ENCODE measurements at regions not wholly inside any gene's neighbourhood (a gene's known extent, or its start where the extent isn't known, plus 50 kb on each side); places are given as distances from the start of the nearest gene placed in this dataset.

DNA sequence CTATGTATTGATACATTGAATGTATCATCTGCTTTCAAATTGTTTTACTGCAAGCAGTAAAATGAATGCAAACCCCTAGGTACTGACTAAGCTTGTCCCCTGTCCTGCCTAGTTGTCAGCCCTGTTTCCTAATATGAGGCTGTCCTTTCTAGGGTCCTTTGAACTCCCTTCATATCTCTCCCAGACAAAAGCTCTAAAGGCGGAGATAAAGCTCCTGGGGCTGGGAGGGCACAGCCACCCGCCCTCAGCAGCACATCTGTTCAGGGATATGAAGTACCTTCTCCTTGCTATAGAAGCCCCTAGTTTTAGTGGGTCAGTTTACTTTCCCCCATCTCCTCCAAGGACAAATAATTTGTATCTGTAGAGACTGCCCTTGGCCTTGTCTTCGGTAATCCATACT, 93.1 kb upstream of the ETS2 start:
- H3K27me3 Mint-ChIP-seq = peaks cover 18% of the 10 kb centered on the region
- no peaks in the 10 kb centered on the region for H3K4me1 Mint-ChIP-seq
- CTCF ChIA-PET = no interaction called here
- no peak overlapping the region for H3K27ac Mint-ChIP-seq
- ATAC-seq (no peak), DNase-seq (no peak)
- no peak overlapping the region for H3K4me3 Mint-ChIP-seq
- H3K36me3 Mint-ChIP-seq = no peaks in the 10 kb centered on the region
- no peaks in the 10 kb centered on the region for H3K9me3 Mint-ChIP-seq (ENCODE audit: low read depth)

GRCh38 chr21:38714039-38714817, 91.5 kb upstream of the ETS2 start:
- H3K4me3 Mint-ChIP-seq = no peak overlapping the region
- no peak for DNase-seq
- no peak for ATAC-seq
- no peak overlapping the region for H3K27ac Mint-ChIP-seq
- peaks cover 18% of the 10 kb centered on the region for H3K27me3 Mint-ChIP-seq
- CTCF ChIA-PET = no interaction called here
- no peaks in the 10 kb centered on the region for H3K4me1 Mint-ChIP-seq
- H3K36me3 Mint-ChIP-seq = no peaks in the 10 kb centered on the region
- no peaks in the 10 kb centered on the region for H3K9me3 Mint-ChIP-seq (ENCODE audit: low read depth)

GRCh38 chr21:38714999-38715398, 90.7 kb upstream of the ETS2 start:
- DNase-seq (no peak), ATAC-seq (no peak)
- no peak overlapping the region for H3K27ac Mint-ChIP-seq
- no peaks in the 10 kb centered on the region for H3K4me1 Mint-ChIP-seq
- H3K9me3 Mint-ChIP-seq (ENCODE audit: low read depth) = no peaks in the 10 kb centered on the region
- peaks cover 18% of the 10 kb centered on the region for H3K27me3 Mint-ChIP-seq
- H3K4me3 Mint-ChIP-seq = no peak overlapping the region
- CTCF ChIA-PET = no interaction called here
- H3K36me3 Mint-ChIP-seq = no peaks in the 10 kb centered on the region

DNA sequence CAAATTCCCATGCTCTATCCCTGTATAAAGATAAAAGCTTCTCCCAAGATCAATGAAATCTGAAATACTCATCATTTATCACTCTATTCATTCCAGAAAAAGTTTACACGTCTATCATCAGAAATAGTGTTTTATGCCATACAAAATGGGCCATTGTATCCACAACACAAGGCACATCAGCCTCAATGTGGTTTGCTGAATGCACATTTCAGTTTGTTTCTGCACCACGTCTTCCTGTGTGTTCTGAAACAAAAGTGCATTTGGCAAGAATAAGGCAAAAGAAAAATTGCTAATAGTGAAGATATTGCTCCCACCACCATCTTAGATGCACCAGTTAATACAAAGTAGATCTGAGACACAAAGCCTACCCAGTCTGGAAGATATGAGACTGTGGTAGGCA, 89.6 kb upstream of the ETS2 start:
- Mint-ChIP-seq H3K27ac (no peak overlapping the region), H3K4me3 (no peak overlapping the region), H3K4me1 (no peaks in the 10 kb centered on the region), H3K9me3 (ENCODE audit: low read depth) (no peaks in the 10 kb centered on the region), H3K36me3 (no peaks in the 10 kb centered on the region), H3K27me3 (peaks cover 18% of the 10 kb centered on the region)
- CTCF ChIA-PET = no interaction called here
- DNase-seq (no peak), ATAC-seq (no peak)

- Mint-ChIP-seq H3K4me3 (no peak overlapping the region), H3K9me3 (ENCODE audit: low read depth) (no peaks in the 10 kb centered on the region), H3K4me1 (no peaks in the 10 kb centered on the region), H3K27ac (no peak overlapping the region), H3K36me3 (no peaks in the 10 kb centered on the region), H3K27me3 (peaks cover 15% of the 10 kb centered on the region)
- DNase-seq (no peak), ATAC-seq (no peak)
- CTCF ChIA-PET = no interaction called here
These were observed 88.8 kb upstream of the ETS2 start for GRCh38 chr21:38716942-38717341.

DNA sequence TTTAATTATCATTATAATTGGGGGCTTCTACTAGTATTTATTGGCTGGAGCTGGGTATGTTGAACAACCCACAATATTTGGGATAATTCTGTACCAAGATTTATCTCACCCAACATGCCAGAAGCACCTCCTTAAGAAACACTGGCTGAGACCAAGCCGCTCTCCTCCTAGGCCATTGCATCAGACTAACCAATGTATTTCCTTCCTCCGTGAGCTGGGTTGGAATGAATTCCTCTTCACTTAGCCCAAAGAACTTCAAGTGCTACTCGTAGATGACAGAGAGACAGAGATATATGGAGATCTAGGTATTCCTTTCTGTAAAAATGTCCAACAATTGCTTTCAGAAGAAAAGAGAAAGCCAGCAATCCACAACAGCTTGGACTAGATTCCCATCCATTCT, 87.2 kb upstream of the ETS2 start:
- peaks cover 7% of the 10 kb centered on the region for H3K27me3 Mint-ChIP-seq
- H3K4me3 Mint-ChIP-seq = no peak overlapping the region
- no peak overlapping the region for H3K27ac Mint-ChIP-seq
- no peak for DNase-seq
- H3K4me1 Mint-ChIP-seq = no peaks in the 10 kb centered on the region
- CTCF ChIA-PET = no interaction called here
- H3K9me3 Mint-ChIP-seq (ENCODE audit: low read depth) = no peaks in the 10 kb centered on the region
- no peaks in the 10 kb centered on the region for H3K36me3 Mint-ChIP-seq
- no peak for ATAC-seq

DNA sequence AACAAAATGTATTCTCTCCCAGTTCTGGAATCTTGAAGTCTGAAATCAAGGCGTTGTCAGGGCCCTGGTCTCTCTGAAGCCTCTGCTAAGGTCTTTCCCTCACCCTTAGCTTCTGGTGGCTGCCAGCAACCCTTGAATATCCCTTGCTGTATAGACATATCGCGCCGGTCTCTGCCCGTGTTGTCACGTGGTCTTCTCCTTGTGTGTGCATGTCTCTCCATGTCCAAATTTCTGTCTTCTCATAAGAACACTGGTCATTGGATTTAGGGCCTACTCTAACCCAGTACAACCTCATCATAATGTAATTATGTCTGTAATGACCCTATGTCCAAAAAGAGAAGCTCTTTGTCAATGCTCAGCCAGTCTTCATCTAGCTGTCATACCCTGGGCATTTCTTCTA, 85.7 kb upstream of the ETS2 start:
- CTCF ChIA-PET = interaction anchor here (0.6 kb wide), 1 partner anchor 36 kb away, joined by 4 read pairs; no protein-coding TSS in a partner anchor
- Mint-ChIP-seq H3K27me3 (no peaks in the 10 kb centered on the region), H3K36me3 (no peaks in the 10 kb centered on the region), H3K4me1 (no peaks in the 10 kb centered on the region), H3K9me3 (ENCODE audit: low read depth) (no peaks in the 10 kb centered on the region), H3K4me3 (no peak overlapping the region), H3K27ac (no peak overlapping the region)
- DNase-seq (no peak), ATAC-seq (no peak)

- DNase-seq = no peak
- Mint-ChIP-seq H3K36me3 (no peaks in the 10 kb centered on the region), H3K27me3 (no peaks in the 10 kb centered on the region), H3K4me1 (no peaks in the 10 kb centered on the region), H3K4me3 (no peak overlapping the region), H3K27ac (no peak overlapping the region), H3K9me3 (ENCODE audit: low read depth) (peaks cover 5% of the 10 kb centered on the region)
- CTCF ChIA-PET = interaction anchor here (0.9 kb wide), 1 partner anchor 246 kb away, joined by 3 read pairs; no protein-coding TSS in a partner anchor
- no peak for ATAC-seq
These were observed 84.7 kb upstream of the ETS2 start for GRCh38 chr21:38721055-38721454.

- CTCF ChIA-PET = interaction anchor here (0.9 kb wide), 1 partner anchor 245 kb away, joined by 3 read pairs; no protein-coding TSS in a partner anchor
- H3K4me3 Mint-ChIP-seq = no peak overlapping the region
- no peaks in the 10 kb centered on the region for H3K27me3 Mint-ChIP-seq
- H3K9me3 Mint-ChIP-seq (ENCODE audit: low read depth) = peaks cover 5% of the 10 kb centered on the region
- ATAC-seq (no peak), DNase-seq (no peak)
- no peak overlapping the region for H3K27ac Mint-ChIP-seq
- no peaks in the 10 kb centered on the region for H3K4me1 Mint-ChIP-seq
- H3K36me3 Mint-ChIP-seq = no peaks in the 10 kb centered on the region
These were observed 83.8 kb upstream of the ETS2 start for GRCh38 chr21:38721958-38722357.

GRCh38 chr21:38725196-38726157, 80.3 kb upstream of the ETS2 start:
- Mint-ChIP-seq H3K27ac (no peak overlapping the region), H3K36me3 (no peaks in the 10 kb centered on the region), H3K4me3 (no peak overlapping the region), H3K9me3 (ENCODE audit: low read depth) (peaks cover 5% of the 10 kb centered on the region), H3K4me1 (no peaks in the 10 kb centered on the region), H3K27me3 (peaks cover 9% of the 10 kb centered on the region)
- no peak for ATAC-seq
- CTCF ChIA-PET = no interaction called here
- DNase-seq = no peak

DNA sequence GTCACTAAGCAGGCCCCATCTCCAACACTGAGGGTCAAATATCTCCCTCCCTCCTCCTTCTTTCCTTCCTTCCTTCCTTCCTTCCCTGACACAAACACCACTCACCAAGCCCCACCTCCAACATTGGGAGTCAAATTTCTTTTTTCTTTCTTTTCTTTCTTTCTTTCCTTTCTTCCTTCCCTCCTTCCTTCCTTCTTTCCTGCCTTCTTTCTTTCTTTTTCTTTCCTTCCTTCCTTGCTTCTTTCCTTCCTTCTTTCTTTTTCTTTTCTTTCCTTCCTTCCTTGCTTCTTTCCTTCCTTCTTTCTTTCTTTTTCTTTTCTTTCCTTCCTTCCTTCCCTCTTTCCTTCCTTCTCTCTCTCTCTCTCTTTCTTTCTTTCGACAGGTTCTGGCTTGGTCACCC, 79.2 kb upstream of the ETS2 start:
- ATAC-seq (no peak), DNase-seq (no peak)
- Mint-ChIP-seq H3K9me3 (ENCODE audit: low read depth) (peaks cover 5% of the 10 kb centered on the region), H3K27ac (no peak overlapping the region), H3K4me3 (no peak overlapping the region), H3K4me1 (no peaks in the 10 kb centered on the region), H3K27me3 (peaks cover 12% of the 10 kb centered on the region), H3K36me3 (no peaks in the 10 kb centered on the region)
- CTCF ChIA-PET = no interaction called here

DNA sequence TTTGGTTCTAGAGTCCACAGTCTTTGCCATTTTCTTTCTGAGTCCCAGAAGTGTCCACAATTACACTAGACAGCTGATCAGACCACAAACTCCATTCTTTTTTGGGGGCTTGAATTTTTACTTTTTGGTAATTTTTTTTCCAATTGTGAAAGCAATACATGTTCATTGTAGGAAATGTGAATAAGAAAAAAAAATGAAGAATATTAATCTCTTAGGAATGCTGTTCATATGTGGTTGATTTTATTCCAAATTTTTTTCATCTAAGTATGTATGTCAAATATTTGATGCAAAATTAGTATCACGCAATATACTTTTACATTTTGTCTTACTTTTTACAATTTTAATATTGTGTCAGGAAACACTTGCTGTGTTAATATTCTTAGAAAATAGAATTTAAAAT, 76.4 kb upstream of the ETS2 start:
- CTCF ChIA-PET = no interaction called here
- peaks cover 18% of the 10 kb centered on the region for H3K27me3 Mint-ChIP-seq
- no peaks in the 10 kb centered on the region for H3K36me3 Mint-ChIP-seq
- peaks cover 5% of the 10 kb centered on the region for H3K9me3 Mint-ChIP-seq (ENCODE audit: low read depth)
- H3K27ac Mint-ChIP-seq = no peak overlapping the region
- DNase-seq (no peak), ATAC-seq (no peak)
- peaks cover 5% of the 10 kb centered on the region for H3K4me1 Mint-ChIP-seq
- no peak overlapping the region for H3K4me3 Mint-ChIP-seq

- CTCF ChIA-PET = no interaction called here
- H3K27ac Mint-ChIP-seq = no peak overlapping the region
- ATAC-seq = no peak
- no peak for DNase-seq
- peaks cover 6% of the 10 kb centered on the region for H3K4me1 Mint-ChIP-seq
- peaks cover 5% of the 10 kb centered on the region for H3K9me3 Mint-ChIP-seq (ENCODE audit: low read depth)
- H3K36me3 Mint-ChIP-seq = no peaks in the 10 kb centered on the region
- no peak overlapping the region for H3K4me3 Mint-ChIP-seq
- H3K27me3 Mint-ChIP-seq = peaks cover 22% of the 10 kb centered on the region
These were observed 75.9 kb upstream of the ETS2 start for GRCh38 chr21:38729754-38730379.

All from activated CD8-positive, alpha-beta memory T cell treated with anti-CD3 and anti-CD28 coated beads, Interleukin-2, amount 10 ng/mL, durations not matched to agents 7 days and 5 days (primary cell).